SK-N-SH (cell line): ENCODE measurements at regions not wholly inside any gene's neighbourhood (a gene's known extent, or its start where the extent isn't known, plus 50 kb on each side); places are given as distances from the start of the nearest gene placed in this dataset.

Experiments
- CTCF ChIA-PET: fragments of 300-600, 350-600 bp; formaldehyde crosslinking; extraction: SDS; loops from one replicate; lab custom pipeline; 2021; lab: Yijun Ruan, JAX
- POLR2A ChIA-PET: fragments of 350-600 bp; sonication (Branson Sonifier 250); formaldehyde crosslinking; extraction: SDS; loops from one replicate; lab custom pipeline; 2020; ENCODE audit warnings: antibody characterized with exemption, inconsistent platforms; lab: Yijun Ruan, JAX
- DNase-seq: peaks from one replicate; pipeline ENCODE4 v3.0.0; 2012
- H2AFZ ChIP-seq: fragments of 200-600 bp; sonication (generic); 2 replicates; pipeline ENCODE4 v1.8.1; 2016; ENCODE audit warnings: antibody characterized with exemption, mild to moderate bottlenecking, low read depth
- H3F3A ChIP-seq: fragments of 200-600 bp; sonication (generic); replicated peaks from 2 replicates; pipeline ENCODE3; 2016; ENCODE audit warnings: antibody characterized with exemption, mild to moderate bottlenecking; ENCODE audit not compliant: insufficient read depth
- H3K27ac ChIP-seq, 2 experiments: fragments of 200-500 bp in 1 of 2; fragments of 200-600 bp in 1 of 2; sonication (Bioruptor generic) in 1 of 2; sonication (generic), shearing (Covaris generic) in 1 of 2; 2 replicates each; pipeline versions ENCODE4 v1.5.1 to v1.6.1; 2014 to 2016; ENCODE audit warnings: low read depth in 2 of 2, inconsistent platforms in 1 of 2, low read length in 1 of 2, mild to moderate bottlenecking in 1 of 2, mixed read lengths in 1 of 2
- H3K27me3 ChIP-seq: fragments of 200-600 bp; sonication (generic), shearing (Covaris generic); 2 replicates; pipeline ENCODE4 v1.6.1; 2016; ENCODE audit warnings: mixed run types; ENCODE audit not compliant: insufficient read depth
- H3K36me3 ChIP-seq, 2 experiments: fragments of 200-500 bp in 1 of 2; fragments of 200-600 bp in 1 of 2; sonication (Bioruptor generic) in 1 of 2; sonication (generic) in 1 of 2; replicated peaks in 1 of 2; 2 replicates each; pipeline versions ENCODE3 to v1.5.1; 2014 to 2016; ENCODE audit warnings: low read length in 1 of 2, mild to moderate bottlenecking in 1 of 2; ENCODE audit not compliant: insufficient read depth in 2 of 2, control insufficient read depth in 1 of 2
- H3K4me1 ChIP-seq, 2 experiments: fragments of 200-500 bp in 1 of 2; fragments of 200-600 bp in 1 of 2; sonication (Bioruptor generic) in 1 of 2; sonication (generic), shearing (Covaris generic) in 1 of 2; 2 replicates each; pipeline versions ENCODE4 v1.5.1 to v1.6.1; 2014 to 2016; ENCODE audit warnings: low read depth in 1 of 2, low read length in 1 of 2, mixed run types in 1 of 2; ENCODE audit not compliant: insufficient read depth in 2 of 2, control insufficient read depth in 1 of 2
- H3K4me2 ChIP-seq: fragments of 200-600 bp; sonication (generic), shearing (Covaris generic); 2 replicates; pipeline ENCODE4 v1.6.1; 2017; ENCODE audit warnings: mixed run types
- H3K4me3 ChIP-seq, 2 experiments: fragments of 200-500 bp in 1 of 2; fragments of 200-600 bp in 1 of 2; sonication (Bioruptor generic) in 1 of 2; sonication (generic), shearing (Covaris generic) in 1 of 2; 2 replicates each; pipeline versions ENCODE4 v1.5.1 to v1.8.1; 2014 to 2016; ENCODE audit warnings: low read depth in 2 of 2, inconsistent platforms in 1 of 2, low read length in 1 of 2, mild to moderate bottlenecking in 1 of 2, mixed read lengths in 1 of 2, moderate library complexity in 1 of 2
- H3K79me2 ChIP-seq: fragments of 200-600 bp; sonication (generic); 2 replicates; pipeline ENCODE4 v1.8.1; 2017; ENCODE audit warnings: mild to moderate bottlenecking; ENCODE audit not compliant: insufficient read depth
- H3K9ac ChIP-seq: fragments of 200-600 bp; sonication (generic); 2 replicates; pipeline ENCODE4 v1.6.1; 2017; ENCODE audit warnings: mixed run types
- H3K9me2 ChIP-seq: fragments of 200-600 bp; sonication (generic); 2 replicates; pipeline ENCODE4 v1.6.1; 2017; ENCODE audit warnings: mixed run types
- H3K9me3 ChIP-seq: fragments of 200-600 bp; sonication (generic); 2 replicates; pipeline ENCODE4 v1.6.1; 2017; ENCODE audit warnings: mixed run types, mild to moderate bottlenecking, moderate library complexity
- H4K20me1 ChIP-seq: fragments of 200-600 bp; sonication (generic); 2 replicates; pipeline ENCODE4 v1.6.1; 2017; ENCODE audit warnings: mild to moderate bottlenecking, mixed run types; ENCODE audit not compliant: insufficient read depth
- CHD2 ChIP-seq: fragments of 150-350 bp; IDR thresholded peaks from 2 replicates; pipeline ENCODE4 v1.6.1; 2018; ENCODE audit warnings: low read length; ENCODE audit not compliant: partially characterized antibody
- GABPA ChIP-seq: IDR thresholded peaks from 2 replicates; pipeline ENCODE4 v1.4.0; 2012; ENCODE audit warnings: low read depth, mild to moderate bottlenecking
- GATA2 ChIP-seq: sonication (generic); formaldehyde crosslinking; IDR thresholded peaks from 2 replicates; pipeline ENCODE4 v1.5.0; 2020; ENCODE audit warnings: mild to moderate bottlenecking, missing genetic modification reagents
- JUND ChIP-seq: IDR thresholded peaks from 2 replicates; pipeline ENCODE4 v1.4.0; 2012
- MEF2A ChIP-seq: IDR thresholded peaks from 2 replicates; pipeline ENCODE4 v1.4.0; 2012; ENCODE audit warnings: low read depth, borderline replicate concordance
- NRF1 ChIP-seq: IDR thresholded peaks from 2 replicates; pipeline ENCODE4 v1.6.1; 2012; ENCODE audit warnings: low read depth, mild to moderate bottlenecking, low read length
- POLR2AphosphoS5 ChIP-seq: IDR thresholded peaks from 2 replicates; pipeline ENCODE4 v1.6.1; 2012; ENCODE audit warnings: low read depth, low read length
- RAD21 ChIP-seq: IDR thresholded peaks from 2 replicates; pipeline ENCODE4 v1.6.1; 2012; ENCODE audit warnings: mild to moderate bottlenecking, low read length
- RCOR1 ChIP-seq: fragments of 150-350 bp; IDR thresholded peaks from 2 replicates; pipeline ENCODE4 v1.6.1; 2017; ENCODE audit warnings: antibody characterized with exemption, low read length
- RFX5 ChIP-seq: IDR thresholded peaks from 2 replicates; pipeline ENCODE4 v1.6.1; 2012; ENCODE audit warnings: mild to moderate bottlenecking, improper control_type of control experiment, low read length
- RXRA ChIP-seq: IDR thresholded peaks from 2 replicates; pipeline ENCODE4 v1.4.0; 2012; ENCODE audit warnings: low read depth, mild to moderate bottlenecking, borderline replicate concordance
- SIN3A ChIP-seq: IDR thresholded peaks from 2 replicates; pipeline ENCODE4 v1.6.1; 2012; ENCODE audit warnings: low read depth, mild to moderate bottlenecking, low read length, moderate library complexity, borderline replicate concordance
- SMC3 ChIP-seq: IDR thresholded peaks from 2 replicates; pipeline ENCODE4 v1.6.1; 2012; ENCODE audit warnings: low read depth, low read length, improper control_type of control experiment
- TAF1 ChIP-seq: IDR thresholded peaks from 2 replicates; pipeline ENCODE4 v1.6.1; 2012; ENCODE audit warnings: low read depth, mild to moderate bottlenecking, low read length, moderate library complexity, borderline replicate concordance
- TCF12 ChIP-seq: IDR thresholded peaks from 2 replicates; pipeline ENCODE4 v1.4.0; 2012
- TEAD4 ChIP-seq: IDR thresholded peaks from 2 replicates; pipeline ENCODE4 v1.4.0; 2012; ENCODE audit warnings: mild to moderate bottlenecking, borderline replicate concordance; ENCODE audit not compliant: insufficient read depth
- YY1 ChIP-seq: IDR thresholded peaks from 2 replicates; pipeline ENCODE4 v1.4.0; 2012; ENCODE audit warnings: low read depth, mild to moderate bottlenecking
- WGBS: methylation state at CpG from one replicate; pipeline ENCODE4 v1.1.6; 2017; ENCODE audit warnings: low lambda C conversion rate; 5-methylcytosine and 5-hydroxymethylcytosine counted together
- TF ChIP-seq, protein P1 (sequence below): IDR thresholded peaks from 2 replicates; pipeline ENCODE4 v1.4.0; 2012; ENCODE audit warnings: low read depth, borderline replicate concordance
- TF ChIP-seq, protein P2 (sequence below): IDR thresholded peaks from 2 replicates; pipeline ENCODE4; 2012
- TF ChIP-seq, protein P3 (sequence below): IDR thresholded peaks from 2 replicates; pipeline ENCODE4 v1.4.0; 2012; ENCODE audit warnings: low read depth
- TF ChIP-seq, protein P4 (sequence below): fragments of 150-350 bp; IDR thresholded peaks from 2 replicates; pipeline ENCODE4 v1.6.1; 2016; ENCODE audit warnings: mild to moderate bottlenecking, low read depth, low read length

DNA sequence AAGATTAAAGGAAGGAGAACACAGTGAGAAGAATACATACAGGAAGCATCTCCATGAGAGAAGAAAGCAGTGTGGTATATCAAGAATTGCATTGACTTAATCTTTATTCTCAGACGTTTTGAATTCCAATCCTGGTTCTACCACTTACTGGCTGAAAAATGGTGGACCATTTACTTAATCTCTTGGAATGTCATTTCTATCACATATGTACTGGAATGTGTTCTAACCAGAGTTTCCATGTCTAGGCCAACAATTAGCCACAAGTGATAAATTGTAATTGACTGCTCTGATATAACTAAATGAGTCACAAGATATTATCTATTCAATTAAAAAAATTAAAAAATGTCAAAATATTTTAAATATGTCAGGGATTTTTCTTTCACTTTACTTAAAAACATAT lies 626.1 kb downstream of the PTPRC start:
- Histone ChIP-seq H4K20me1 (no peaks in the 10 kb centered on the region), H3K9me2 (no peaks in the 10 kb centered on the region), H3K9me3 (no peaks in the 10 kb centered on the region), H3K4me3 (no peak overlapping the region), H3K79me2 (no peaks in the 10 kb centered on the region), H3K27me3 (no peaks in the 10 kb centered on the region), H3F3A (no peaks in the 10 kb centered on the region), H3K27ac (no peak overlapping the region), H3K36me3 (no peaks in the 10 kb centered on the region), H3K9ac (no peak overlapping the region), H2AFZ (no peak overlapping the region), H3K4me2 (no peak overlapping the region), H3K4me1 (no peaks in the 10 kb centered on the region; a peak in 1 of 4 replicates)
- DNase-seq: no peak
- CTCF ChIA-PET: no interaction called here
- TF ChIP-seq GATA2 (CRISPR knock-in tag): no peak
- no peak for TF ChIP-seq RAD21
- TF ChIP-seq RCOR1: no peak
- TF ChIP-seq GABPA: no peak
- POLR2A ChIA-PET: no interaction called here
- 70% methylated on average over 1 of the region's 1 CpG for WGBS

DNA sequence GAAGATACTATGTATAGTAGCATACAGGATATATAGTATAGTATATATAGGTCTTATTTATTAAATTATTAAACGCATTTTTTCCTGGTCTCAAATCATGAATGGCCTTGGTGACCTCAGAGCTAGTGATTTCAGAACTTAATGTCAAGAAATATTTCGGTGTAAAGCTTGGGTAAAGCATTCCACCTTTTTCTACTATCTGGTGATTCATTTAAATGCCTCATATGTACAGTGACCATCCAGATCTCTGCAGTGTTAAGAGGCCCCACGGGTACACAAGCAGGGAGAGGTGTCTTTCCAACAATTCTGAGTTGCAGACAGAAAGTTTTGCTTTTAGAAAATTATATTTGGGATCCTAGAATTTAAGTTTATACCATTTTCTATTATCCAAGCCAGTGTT lies 626.5 kb downstream of the PTPRC start:
- Histone ChIP-seq H4K20me1 (no peaks in the 10 kb centered on the region), H3K27ac (no peak overlapping the region), H3F3A (no peaks in the 10 kb centered on the region), H3K9me2 (no peaks in the 10 kb centered on the region), H3K9ac (no peak overlapping the region), H3K9me3 (no peaks in the 10 kb centered on the region), H3K4me1 (no peaks in the 10 kb centered on the region; a peak in 1 of 4 replicates), H3K27me3 (no peaks in the 10 kb centered on the region), H3K36me3 (no peaks in the 10 kb centered on the region), H3K4me2 (no peak overlapping the region), H3K4me3 (no peak overlapping the region), H3K79me2 (no peaks in the 10 kb centered on the region), H2AFZ (no peak overlapping the region)
- CTCF ChIA-PET: no interaction called here
- DNase-seq: no peak
- WGBS: 59% methylated on average over 3 of the region's 3 CpGs
- POLR2A ChIA-PET: no interaction called here
- TF ChIP-seq TAF1 (no peak), YY1 (no peak), SIN3A (no peak), RAD21 (no peak), NRF1 (no peak), JUND (no peak), TEAD4 (no peak), CHD2 (no peak), SMC3 (no peak), TCF12 (no peak), GABPA (no peak), RFX5 (no peak), POLR2AphosphoS5 (no peak), RXRA (no peak), MEF2A (no peak)
- TF ChIP-seq, protein P1, sequence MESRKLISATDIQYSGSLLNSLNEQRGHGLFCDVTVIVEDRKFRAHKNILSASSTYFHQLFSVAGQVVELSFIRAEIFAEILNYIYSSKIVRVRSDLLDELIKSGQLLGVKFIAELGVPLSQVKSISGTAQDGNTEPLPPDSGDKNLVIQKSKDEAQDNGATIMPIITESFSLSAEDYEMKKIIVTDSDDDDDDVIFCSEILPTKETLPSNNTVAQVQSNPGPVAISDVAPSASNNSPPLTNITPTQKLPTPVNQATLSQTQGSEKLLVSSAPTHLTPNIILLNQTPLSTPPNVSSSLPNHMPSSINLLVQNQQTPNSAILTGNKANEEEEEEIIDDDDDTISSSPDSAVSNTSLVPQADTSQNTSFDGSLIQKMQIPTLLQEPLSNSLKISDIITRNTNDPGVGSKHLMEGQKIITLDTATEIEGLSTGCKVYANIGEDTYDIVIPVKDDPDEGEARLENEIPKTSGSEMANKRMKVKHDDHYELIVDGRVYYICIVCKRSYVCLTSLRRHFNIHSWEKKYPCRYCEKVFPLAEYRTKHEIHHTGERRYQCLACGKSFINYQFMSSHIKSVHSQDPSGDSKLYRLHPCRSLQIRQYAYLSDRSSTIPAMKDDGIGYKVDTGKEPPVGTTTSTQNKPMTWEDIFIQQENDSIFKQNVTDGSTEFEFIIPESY: no peak
- TF ChIP-seq, protein P2, sequence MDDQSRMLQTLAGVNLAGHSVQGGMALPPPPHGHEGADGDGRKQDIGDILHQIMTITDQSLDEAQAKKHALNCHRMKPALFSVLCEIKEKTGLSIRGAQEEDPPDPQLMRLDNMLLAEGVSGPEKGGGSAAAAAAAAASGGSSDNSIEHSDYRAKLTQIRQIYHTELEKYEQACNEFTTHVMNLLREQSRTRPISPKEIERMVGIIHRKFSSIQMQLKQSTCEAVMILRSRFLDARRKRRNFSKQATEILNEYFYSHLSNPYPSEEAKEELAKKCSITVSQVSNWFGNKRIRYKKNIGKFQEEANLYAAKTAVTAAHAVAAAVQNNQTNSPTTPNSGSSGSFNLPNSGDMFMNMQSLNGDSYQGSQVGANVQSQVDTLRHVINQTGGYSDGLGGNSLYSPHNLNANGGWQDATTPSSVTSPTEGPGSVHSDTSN: no peak
- TF ChIP-seq, protein P3, sequence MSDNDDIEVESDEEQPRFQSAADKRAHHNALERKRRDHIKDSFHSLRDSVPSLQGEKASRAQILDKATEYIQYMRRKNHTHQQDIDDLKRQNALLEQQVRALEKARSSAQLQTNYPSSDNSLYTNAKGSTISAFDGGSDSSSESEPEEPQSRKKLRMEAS: no peak
- TF ChIP-seq, protein P4, sequence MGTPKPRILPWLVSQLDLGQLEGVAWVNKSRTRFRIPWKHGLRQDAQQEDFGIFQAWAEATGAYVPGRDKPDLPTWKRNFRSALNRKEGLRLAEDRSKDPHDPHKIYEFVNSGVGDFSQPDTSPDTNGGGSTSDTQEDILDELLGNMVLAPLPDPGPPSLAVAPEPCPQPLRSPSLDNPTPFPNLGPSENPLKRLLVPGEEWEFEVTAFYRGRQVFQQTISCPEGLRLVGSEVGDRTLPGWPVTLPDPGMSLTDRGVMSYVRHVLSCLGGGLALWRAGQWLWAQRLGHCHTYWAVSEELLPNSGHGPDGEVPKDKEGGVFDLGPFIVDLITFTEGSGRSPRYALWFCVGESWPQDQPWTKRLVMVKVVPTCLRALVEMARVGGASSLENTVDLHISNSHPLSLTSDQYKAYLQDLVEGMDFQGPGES: no peak
